ENCODE measurements at regions not wholly inside any gene's neighbourhood (a gene's known extent, or its start where the extent isn't known, plus 50 kb on each side); places are given as distances from the start of the nearest gene placed in this dataset.

GRCh38 chr2:104929663-104930062 lies 75.7 kb downstream of the POU3F3 start:
- TF ChIP-seq CTCF (IDR thresholded peaks at IDR 0.05; ENCODE audit: low read depth, low read length) (no peak), EZH2phosphoT487 (IDR thresholded peaks at IDR 0.05; ENCODE audit: low read depth) (no peak)

Data from OCI-LY3 (cell line).